ENCODE measurements at regions not wholly inside any gene's neighbourhood (a gene's known extent, or its start where the extent isn't known, plus 50 kb on each side); places are given as distances from the start of the nearest gene placed in this dataset.

- TF ChIP-seq CTCF (IDR thresholded peaks at IDR 0.05) (no peak), POLR2A (IDR thresholded peaks at IDR 0.05) (no peak), EP300 (IDR thresholded peaks at IDR 0.05; ENCODE audit: low read depth) (no peak)
These were observed 120.7 kb upstream of the BANK1 start for GRCh38 chr4:101669832-101670188.

Data from transverse colon (tissue), 3 donors.